Adrenal gland (tissue), 9 donors: ENCODE measurements at regions not wholly inside any gene's neighbourhood (a gene's known extent, or its start where the extent isn't known, plus 50 kb on each side); places are given as distances from the start of the nearest gene placed in this dataset.

Experiments
- DNase-seq, 7 donors: peaks; one replicate each; pipeline ENCODE4 v3.0.0-alpha.2; 2019 to 2020
- H3K27ac ChIP-seq, 5 donors: fragments of 200-600 bp; sonication (generic) in 4 of 5; 1 replicate in 3 of 5; 2 replicates in 2 of 5; pipeline versions ENCODE4 v1.5.1 to v1.8.0; 2016 to 2020; ENCODE audit warnings: mild to moderate bottlenecking in 1 of 5
- H3K27me3 ChIP-seq: fragments of 200-600 bp; 2 replicates; pipeline ENCODE4 v1.8.0; 2021
- H3K36me3 ChIP-seq, 2 donors: fragments of 200-600 bp; replicated peaks in 1 of 2; 1 replicate in 1 of 2; 2 replicates in 1 of 2; pipeline versions ENCODE4 v1.5.1 to v1.8.0; 2018 to 2022
- H3K4me1 ChIP-seq, 2 donors: fragments of 200-600 bp; replicated peaks in 1 of 2; 1 replicate in 1 of 2; 2 replicates in 1 of 2; pipeline versions ENCODE4 v1.5.1 to v1.8.0; 2018 to 2021
- H3K4me3 ChIP-seq, 4 donors: fragments of 200-600 bp; sonication (generic) in 3 of 4; one replicate each; pipeline ENCODE4 v1.5.1; 2016 to 2018
- H3K9me3 ChIP-seq, 3 donors: fragments of 200-600 bp; sonication (generic) in 1 of 3; replicated peaks in 1 of 3; 1 replicate in 2 of 3; 2 replicates in 1 of 3; pipeline versions ENCODE4 v1.5.1 to v1.8.0; 2016 to 2021
- CTCF ChIP-seq, 6 experiments: fragments of 450-650 bp in 4 of 6; fragments of 200-600 bp in 2 of 6; sonication (generic) in 1 of 6; IDR thresholded peaks; 1 replicate in 5 of 6; 2 replicates in 1 of 6; pipeline versions ENCODE4 v1.5.1 to v1.8.0; 2016 to 2021; ENCODE audit warnings: antibody characterized with exemption in 6 of 6, mild to moderate bottlenecking in 2 of 6, moderate library complexity in 1 of 6
- POLR2A ChIP-seq, 2 donors: fragments of 450-650 bp; IDR thresholded peaks; one replicate each; pipeline ENCODE4 v1.6.1; 2017; ENCODE audit warnings: antibody characterized with exemption in 2 of 2, mild to moderate bottlenecking in 2 of 2, moderate library complexity in 1 of 2
- WGBS, 4 donors: extraction: QIAGEN DNeasy Blood & Tissue Kit in 2 of 4; methylation state at CpG; one replicate each; pipeline versions ENCODE4 v1.1.5 to v1.1.7; 2013 to 2017; 5-methylcytosine and 5-hydroxymethylcytosine counted together
- intact Hi-C, 2 donors: fragments of 100-400 bp; cut with DNase I; formaldehyde crosslinking; loops; one replicate each; pipeline versions ENCODE4 v1.14.1 to v1.15.0; 2022 to 2023
- donor health status: healthy with polysubstance abuse.
- donor health status: Bipolar disorder and iron deficiency.
- donor health status: DM: yes; HTN: yes; CAD: no.
- donor health status: DM: no; HTN: no; CAD: no.
- donor health status: DM: no; HTN: no; CAD: no.

DNA sequence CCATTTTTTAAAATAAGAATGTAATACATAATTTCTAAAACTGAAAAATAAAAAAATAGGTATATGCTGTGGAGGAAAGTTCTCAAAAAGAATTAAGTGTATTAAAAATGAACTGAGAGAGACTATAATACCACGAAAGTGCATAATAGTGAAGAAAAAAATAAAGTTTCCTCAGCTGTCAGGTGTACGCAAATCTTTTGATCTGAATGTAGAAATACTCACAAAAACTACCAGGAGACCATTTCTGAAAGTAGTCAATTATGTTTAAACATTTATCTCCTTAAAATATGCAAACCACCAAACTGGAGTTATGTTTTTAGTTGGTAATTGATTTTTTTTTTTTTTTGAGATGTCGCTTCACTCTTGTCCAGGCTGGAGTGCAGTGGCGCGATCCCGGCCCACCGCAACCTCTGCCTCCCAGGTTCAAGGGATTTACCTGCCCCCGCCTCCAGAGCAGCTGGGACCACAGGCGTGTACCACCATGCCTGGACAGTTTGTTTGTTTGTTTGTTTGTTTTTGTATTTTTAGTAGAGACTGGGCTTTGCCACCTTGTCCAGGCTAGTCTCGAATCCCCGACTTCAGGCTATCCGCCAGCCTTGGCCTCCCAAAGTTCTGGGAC is 1169.2 kb upstream of the B3GALT2 start:
- no peaks in the 10 kb centered on the region for H3K36me3 ChIP-seq
- no peaks in the 10 kb centered on the region for H3K27me3 ChIP-seq
- no peak for DNase-seq
- H3K9me3 ChIP-seq = no peaks in the 10 kb centered on the region
- 78 to 84% (median 81%) methylated on average over 12 of the region's 12 CpGs for WGBS, 4 donors
- H3K4me3 ChIP-seq = no peak overlapping the region
- intact Hi-C loops = no loop called here
- H3K4me1 ChIP-seq = no peaks in the 10 kb centered on the region
- TF ChIP-seq POLR2A (IDR thresholded peaks at IDR 0.05) = no peak
- TF ChIP-seq CTCF (IDR thresholded peaks at IDR 0.05) = no peak
- H3K27ac ChIP-seq = no peak overlapping the region

DNA sequence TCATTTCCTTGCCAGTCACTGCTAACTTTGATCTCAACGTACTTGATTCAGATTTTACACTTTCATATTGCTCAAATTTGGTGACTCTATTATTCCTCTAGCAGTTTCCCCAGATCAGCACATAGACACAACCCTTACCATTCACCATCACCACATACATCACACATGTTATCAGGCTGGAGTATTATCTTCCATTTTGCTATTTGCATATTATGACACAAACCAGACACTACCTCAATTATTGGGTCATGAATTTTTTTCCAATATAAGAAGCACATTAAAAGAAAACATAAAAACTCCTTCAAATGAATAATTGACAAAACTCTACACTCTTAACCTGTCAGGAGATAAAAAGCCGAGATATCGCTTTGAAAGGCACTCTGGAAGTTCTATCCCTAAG is 1166.7 kb upstream of the B3GALT2 start:
- TF ChIP-seq CTCF (IDR thresholded peaks at IDR 0.05) = no peak
- TF ChIP-seq POLR2A (IDR thresholded peaks at IDR 0.05) = no peak
- intact Hi-C loops = no loop called here
- no peaks in the 10 kb centered on the region for H3K9me3 ChIP-seq
- no peak overlapping the region for H3K4me3 ChIP-seq
- H3K4me1 ChIP-seq = no peaks in the 10 kb centered on the region
- no peak overlapping the region for H3K27ac ChIP-seq
- 65 to 81% (median 71%) methylated on average over 3 of the region's 3 CpGs for WGBS, 4 donors
- no peaks in the 10 kb centered on the region for H3K27me3 ChIP-seq
- H3K36me3 ChIP-seq = no peaks in the 10 kb centered on the region
- DNase-seq = no peak

- H3K9me3 ChIP-seq = no peaks in the 10 kb centered on the region
- intact Hi-C loops = no loop called here
Observed at GRCh38 chr1:194347200-194347599, 1160.8 kb upstream of the B3GALT2 start.

GRCh38 chr1:194342484-194343262 is 1156.3 kb upstream of the B3GALT2 start:
- 79 to 88% (median 82%) methylated on average over 18 of the region's 18 CpGs for WGBS, 4 donors
- no peaks in the 10 kb centered on the region for H3K9me3 ChIP-seq
- no peak for TF ChIP-seq CTCF (IDR thresholded peaks at IDR 0.05)
- no peak for TF ChIP-seq POLR2A (IDR thresholded peaks at IDR 0.05)
- H3K27me3 ChIP-seq = no peaks in the 10 kb centered on the region
- no peak overlapping the region for H3K4me3 ChIP-seq
- H3K27ac ChIP-seq = no peak overlapping the region
- DNase-seq = no peak
- intact Hi-C loops = no loop called here
- no peaks in the 10 kb centered on the region for H3K36me3 ChIP-seq
- no peaks in the 10 kb centered on the region for H3K4me1 ChIP-seq

More at GRCh38 chr1:194347200-194347599, 1160.8 kb upstream of the B3GALT2 start:
- no peak for TF ChIP-seq CTCF (IDR thresholded peaks at IDR 0.05)
- TF ChIP-seq POLR2A (IDR thresholded peaks at IDR 0.05) = no peak
- Histone ChIP-seq H3K4me3 (no peak overlapping the region), H3K36me3 (no peaks in the 10 kb centered on the region), H3K27ac (no peak overlapping the region), H3K4me1 (no peaks in the 10 kb centered on the region), H3K27me3 (no peaks in the 10 kb centered on the region)
- no peak for DNase-seq
- WGBS, 4 donors = 65 to 81% (median 70%) methylated on average over 2 of the region's 2 CpGs
